Astrocyte (in vitro differentiated cells and primary cell): ENCODE measurements at regions not wholly inside any gene's neighbourhood (a gene's known extent, or its start where the extent isn't known, plus 50 kb on each side); places are given as distances from the start of the nearest gene placed in this dataset.

Experiments used
- DNase-seq: peaks from one replicate; pipeline ENCODE4 v3.0.0-alpha.2; 2010; ENCODE audit warnings: low read depth
- FAIRE-seq: peaks from 2 replicates; lab custom pipeline; 2011; peaks lifted over from hg19 to GRCh38; lab: Jason Lieb, UNC
- H2AFZ ChIP-seq: 2 replicates; pipeline ENCODE4 v1.6.0; 2012; ENCODE audit warnings: low read depth, low read length, inconsistent platforms
- H3K27ac ChIP-seq: 2 replicates; pipeline ENCODE4 v1.5.1; 2011; ENCODE audit warnings: low read depth, low read length, inconsistent platforms
- H3K27me3 ChIP-seq: 2 replicates; pipeline ENCODE4 v1.6.0; 2011; ENCODE audit warnings: low read length, inconsistent platforms; ENCODE audit not compliant: insufficient read depth
- H3K36me3 ChIP-seq: 2 replicates; pipeline ENCODE4 v1.5.1; 2011; ENCODE audit warnings: low read length, inconsistent platforms; ENCODE audit not compliant: insufficient read depth
- H3K4me1 ChIP-seq: 2 replicates; pipeline ENCODE4 v1.5.1; 2011; ENCODE audit warnings: low read length, inconsistent platforms; ENCODE audit not compliant: insufficient read depth
- H3K4me2 ChIP-seq: 2 replicates; pipeline ENCODE4 v1.6.0; 2012; ENCODE audit warnings: low read length, inconsistent platforms
- H3K4me3 ChIP-seq: 2 replicates; pipeline ENCODE4 v1.5.1; 2011; ENCODE audit warnings: low read depth, mild to moderate bottlenecking, low read length, inconsistent platforms; ENCODE audit not compliant: insufficient read depth
- H3K79me2 ChIP-seq: 2 replicates; pipeline ENCODE4 v1.6.0; 2012; ENCODE audit warnings: mild to moderate bottlenecking, low read length, inconsistent platforms; ENCODE audit not compliant: insufficient read depth
- H3K9ac ChIP-seq: 2 replicates; pipeline ENCODE4 v1.6.0; 2012; ENCODE audit warnings: mild to moderate bottlenecking, low read length, inconsistent platforms
- H3K9me3 ChIP-seq: 2 replicates; pipeline ENCODE4 v1.5.1; 2012; ENCODE audit warnings: low read depth, mild to moderate bottlenecking, low read length, inconsistent platforms; ENCODE audit not compliant: insufficient read depth
- H4K20me1 ChIP-seq: 2 replicates; pipeline ENCODE4 v1.6.0; 2012; ENCODE audit warnings: low read length, inconsistent platforms; ENCODE audit not compliant: insufficient read depth
- H3K27ac Mint-ChIP-seq: one replicate; pipeline ENCODE4 v1.8.0; 2021; ENCODE audit warnings: mild to moderate bottlenecking, mixed read lengths; ENCODE audit not compliant: unreplicated experiment
- H3K27me3 Mint-ChIP-seq: one replicate; pipeline ENCODE4 v1.8.0; 2021; ENCODE audit warnings: low read depth, mixed read lengths; ENCODE audit not compliant: unreplicated experiment
- H3K36me3 Mint-ChIP-seq: one replicate; pipeline ENCODE4 v1.8.0; 2021; ENCODE audit warnings: low read depth, mixed read lengths; ENCODE audit not compliant: unreplicated experiment
- H3K4me1 Mint-ChIP-seq: one replicate; pipeline ENCODE4 v1.8.0; 2021; ENCODE audit warnings: low read depth, mixed read lengths; ENCODE audit not compliant: unreplicated experiment
- H3K4me3 Mint-ChIP-seq: one replicate; pipeline ENCODE4 v1.8.0; 2021; ENCODE audit warnings: mild to moderate bottlenecking, moderate library complexity, mixed read lengths; ENCODE audit not compliant: unreplicated experiment
- H3K9me3 Mint-ChIP-seq: one replicate; pipeline ENCODE4 v1.8.0; 2021; ENCODE audit warnings: mild to moderate bottlenecking, mixed read lengths; ENCODE audit not compliant: unreplicated experiment
- CTCF ChIP-seq: IDR thresholded peaks from 2 replicates; pipeline ENCODE4 v1.5.1; 2011; ENCODE audit warnings: low read depth, mild to moderate bottlenecking, inconsistent platforms, low read length, moderate library complexity; ENCODE audit not compliant: insufficient read depth
- EZH2 ChIP-seq: IDR thresholded peaks from 2 replicates; pipeline ENCODE4 v1.6.1; 2012; ENCODE audit warnings: mild to moderate bottlenecking, low read length, inconsistent platforms; ENCODE audit not compliant: insufficient read depth

- peaks cover 25% of the 10 kb centered on the region for H3K4me1 Mint-ChIP-seq
- no peaks in the 10 kb centered on the region for H3K27me3 Mint-ChIP-seq
- H3K4me2 ChIP-seq, result no peak overlapping the region
- H3K36me3 Mint-ChIP-seq, result peaks cover 6% of the 10 kb centered on the region
- H3K27ac Mint-ChIP-seq, result no peak overlapping the region
- peaks cover 4% of the 10 kb centered on the region for H3K9me3 Mint-ChIP-seq
- FAIRE-seq (no peak), DNase-seq (no peak)
- H3K27ac ChIP-seq, result no peak overlapping the region
- no peaks in the 10 kb centered on the region for H3K27me3 ChIP-seq
- no peaks in the 10 kb centered on the region for H3K36me3 ChIP-seq
- peaks cover 29% of the 10 kb centered on the region for H3K4me1 ChIP-seq
- no peaks in the 10 kb centered on the region for H3K79me2 ChIP-seq
- H3K9me3 ChIP-seq, result no peaks in the 10 kb centered on the region
- H4K20me1 ChIP-seq, result no peaks in the 10 kb centered on the region
- no peak overlapping the region for H3K4me3 Mint-ChIP-seq
- no peak for TF ChIP-seq CTCF
- no peak for TF ChIP-seq EZH2
- no peak overlapping the region for H3K9ac ChIP-seq
- H3K4me3 ChIP-seq, result no peak overlapping the region
- no peak overlapping the region for H2AFZ ChIP-seq
These were observed 215.2 kb upstream of the MKLN1 start for GRCh38 chr7:131112431-131112830.

DNA sequence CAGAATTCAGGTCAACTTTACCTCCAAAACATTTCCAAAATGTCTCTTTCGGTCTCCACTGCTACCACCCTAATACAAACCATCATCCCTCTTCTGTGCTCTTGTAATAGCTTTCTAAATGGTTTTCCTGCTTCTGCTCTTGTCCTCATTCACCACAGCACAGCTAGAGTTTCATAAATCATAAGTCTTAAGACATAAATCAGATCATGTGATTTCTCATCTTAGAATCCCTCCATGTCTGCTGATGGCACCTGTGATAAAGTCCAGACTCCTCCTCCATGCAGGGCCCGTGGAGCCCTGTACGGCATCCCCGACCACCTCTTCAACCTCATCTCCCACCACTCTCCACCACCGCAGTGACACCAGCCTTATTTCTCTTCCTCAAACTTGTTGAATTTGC is 212.3 kb upstream of the MKLN1 start:
- H3K36me3 ChIP-seq, result no peaks in the 10 kb centered on the region
- no peaks in the 10 kb centered on the region for H4K20me1 ChIP-seq
- no peak overlapping the region for H3K4me3 Mint-ChIP-seq
- H3K27ac ChIP-seq, result no peak overlapping the region
- H3K27me3 Mint-ChIP-seq, result no peaks in the 10 kb centered on the region
- TF ChIP-seq EZH2 (no peak), CTCF (no peak)
- H3K27ac Mint-ChIP-seq, result no peak overlapping the region
- H3K79me2 ChIP-seq, result no peaks in the 10 kb centered on the region
- no peak overlapping the region for H3K4me2 ChIP-seq
- no peaks in the 10 kb centered on the region for H3K27me3 ChIP-seq
- peaks cover 4% of the 10 kb centered on the region for H3K9me3 ChIP-seq
- peaks cover 15% of the 10 kb centered on the region for H3K4me1 Mint-ChIP-seq
- peaks cover 17% of the 10 kb centered on the region for H3K36me3 Mint-ChIP-seq
- peaks cover 19% of the 10 kb centered on the region for H3K9me3 Mint-ChIP-seq
- no peak for DNase-seq
- peaks cover 11% of the 10 kb centered on the region for H3K4me1 ChIP-seq
- FAIRE-seq, result no peak
- no peak overlapping the region for H3K9ac ChIP-seq
- no peak overlapping the region for H2AFZ ChIP-seq
- H3K4me3 ChIP-seq, result no peak overlapping the region

GRCh38 chr7:131117439-131117838 is 210.2 kb upstream of the MKLN1 start:
- Mint-ChIP-seq H3K4me1 (peaks cover 1% of the 10 kb centered on the region), H3K9me3 (peaks cover 23% of the 10 kb centered on the region), H3K27ac (no peak overlapping the region), H3K36me3 (peaks cover 17% of the 10 kb centered on the region), H3K27me3 (no peaks in the 10 kb centered on the region), H3K4me3 (peak overlapping the region; percentile 11)
- no peaks in the 10 kb centered on the region for H3K36me3 ChIP-seq
- no peaks in the 10 kb centered on the region for H4K20me1 ChIP-seq
- no peak overlapping the region for H3K4me3 ChIP-seq
- TF ChIP-seq CTCF (no peak), EZH2 (no peak)
- no peaks in the 10 kb centered on the region for H3K79me2 ChIP-seq
- no peak overlapping the region for H3K27ac ChIP-seq
- no peak overlapping the region for H3K9ac ChIP-seq
- H3K9me3 ChIP-seq, result peaks cover 4% of the 10 kb centered on the region
- DNase-seq (no peak), FAIRE-seq (no peak)
- no peaks in the 10 kb centered on the region for H3K4me1 ChIP-seq
- H3K4me2 ChIP-seq, result no peak overlapping the region
- no peak overlapping the region for H2AFZ ChIP-seq
- no peaks in the 10 kb centered on the region for H3K27me3 ChIP-seq
